Progenitor cell of endocrine pancreas (in vitro differentiated cells): ENCODE measurements at regions not wholly inside any gene's neighbourhood (a gene's known extent, or its start where the extent isn't known, plus 50 kb on each side); places are given as distances from the start of the nearest gene placed in this dataset.

Source experiments
- DNase-seq: peaks from one replicate; pipeline ENCODE4 v3.0.0; 2021; ENCODE audit warnings: low spot score; ENCODE audit not compliant: unreplicated experiment
- H3K27ac Mint-ChIP-seq: 2 replicates; pipeline ENCODE4 v1.8.0; 2021; ENCODE audit warnings: mild to moderate bottlenecking, moderate library complexity, mixed read lengths
- H3K27me3 Mint-ChIP-seq: 2 replicates; pipeline ENCODE4 v1.8.0; 2021; ENCODE audit warnings: mixed read lengths
- H3K36me3 Mint-ChIP-seq: 2 replicates; pipeline ENCODE4 v1.8.0; 2022; ENCODE audit warnings: mixed read lengths; ENCODE audit not compliant: insufficient read depth
- H3K4me1 Mint-ChIP-seq: 2 replicates; pipeline ENCODE4 v1.8.0; 2021; ENCODE audit warnings: low read depth, mixed read lengths
- H3K4me3 Mint-ChIP-seq: 2 replicates; pipeline ENCODE4 v1.8.0; 2021; ENCODE audit warnings: low read depth, mild to moderate bottlenecking, moderate library complexity, mixed read lengths
- H3K9me3 Mint-ChIP-seq: 2 replicates; pipeline ENCODE4 v1.8.0; 2021; ENCODE audit warnings: low read depth, mixed read lengths
- TF ChIP-seq, protein P1 (sequence below): fragments of 200-600 bp; sonication (generic); IDR thresholded peaks from one replicate; pipeline ENCODE4 v1.5.0; 2021; ENCODE audit warnings: antibody characterized with exemption, mild to moderate bottlenecking; ENCODE audit not compliant: unreplicated experiment

GRCh38 chr2:42864641-42865280 is 72.4 kb upstream of the HAAO start:
- Mint-ChIP-seq H3K4me3 (no peak overlapping the region), H3K4me1 (peaks cover 3% of the 10 kb centered on the region), H3K36me3 (peaks cover 5% of the 10 kb centered on the region), H3K27ac (no peak overlapping the region), H3K9me3 (peaks cover 11% of the 10 kb centered on the region), H3K27me3 (no peaks in the 10 kb centered on the region)
- no peak for DNase-seq
- TF ChIP-seq, protein P1, sequence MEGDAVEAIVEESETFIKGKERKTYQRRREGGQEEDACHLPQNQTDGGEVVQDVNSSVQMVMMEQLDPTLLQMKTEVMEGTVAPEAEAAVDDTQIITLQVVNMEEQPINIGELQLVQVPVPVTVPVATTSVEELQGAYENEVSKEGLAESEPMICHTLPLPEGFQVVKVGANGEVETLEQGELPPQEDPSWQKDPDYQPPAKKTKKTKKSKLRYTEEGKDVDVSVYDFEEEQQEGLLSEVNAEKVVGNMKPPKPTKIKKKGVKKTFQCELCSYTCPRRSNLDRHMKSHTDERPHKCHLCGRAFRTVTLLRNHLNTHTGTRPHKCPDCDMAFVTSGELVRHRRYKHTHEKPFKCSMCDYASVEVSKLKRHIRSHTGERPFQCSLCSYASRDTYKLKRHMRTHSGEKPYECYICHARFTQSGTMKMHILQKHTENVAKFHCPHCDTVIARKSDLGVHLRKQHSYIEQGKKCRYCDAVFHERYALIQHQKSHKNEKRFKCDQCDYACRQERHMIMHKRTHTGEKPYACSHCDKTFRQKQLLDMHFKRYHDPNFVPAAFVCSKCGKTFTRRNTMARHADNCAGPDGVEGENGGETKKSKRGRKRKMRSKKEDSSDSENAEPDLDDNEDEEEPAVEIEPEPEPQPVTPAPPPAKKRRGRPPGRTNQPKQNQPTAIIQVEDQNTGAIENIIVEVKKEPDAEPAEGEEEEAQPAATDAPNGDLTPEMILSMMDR: no peak

- Mint-ChIP-seq H3K4me1 (peaks cover 4% of the 10 kb centered on the region), H3K4me3 (no peak overlapping the region)
- TF ChIP-seq, protein P1: no peak
Measured at GRCh38 chr2:42864222-42864621, 71.8 kb upstream of the HAAO start.

DNA sequence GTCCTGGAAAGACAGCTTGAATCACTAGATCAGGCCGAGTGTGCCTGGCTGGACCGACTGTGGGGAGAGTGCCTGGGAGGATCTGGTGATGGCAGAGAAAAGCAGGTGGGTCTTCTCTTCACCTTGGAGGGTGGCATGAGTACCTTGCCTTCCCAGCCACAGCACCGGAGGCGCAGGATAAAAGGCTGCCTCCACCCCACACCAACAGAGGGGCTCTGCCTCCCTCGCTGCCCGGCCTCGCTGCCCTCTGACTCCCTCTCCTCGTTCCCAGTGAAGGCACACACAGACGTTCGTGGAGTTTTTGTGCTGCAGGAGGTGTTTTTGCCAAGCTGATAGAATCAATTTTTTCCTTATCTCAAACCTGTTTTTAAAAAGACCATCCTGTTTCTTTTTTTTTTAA is 71.4 kb upstream of the HAAO start:
- Mint-ChIP-seq H3K4me1 (peaks cover 6% of the 10 kb centered on the region), H3K36me3 (peaks cover 1% of the 10 kb centered on the region), H3K27ac (no peak overlapping the region), H3K9me3 (peaks cover 3% of the 10 kb centered on the region), H3K4me3 (no peak overlapping the region), H3K27me3 (no peaks in the 10 kb centered on the region)
- no peak for DNase-seq
- TF ChIP-seq, protein P1: no peak

More at GRCh38 chr2:42864222-42864621, 71.8 kb upstream of the HAAO start:
- Mint-ChIP-seq H3K27ac (no peak overlapping the region), H3K27me3 (no peaks in the 10 kb centered on the region), H3K36me3 (peaks cover 5% of the 10 kb centered on the region), H3K9me3 (peaks cover 8% of the 10 kb centered on the region)
- DNase-seq: no peak

DNA sequence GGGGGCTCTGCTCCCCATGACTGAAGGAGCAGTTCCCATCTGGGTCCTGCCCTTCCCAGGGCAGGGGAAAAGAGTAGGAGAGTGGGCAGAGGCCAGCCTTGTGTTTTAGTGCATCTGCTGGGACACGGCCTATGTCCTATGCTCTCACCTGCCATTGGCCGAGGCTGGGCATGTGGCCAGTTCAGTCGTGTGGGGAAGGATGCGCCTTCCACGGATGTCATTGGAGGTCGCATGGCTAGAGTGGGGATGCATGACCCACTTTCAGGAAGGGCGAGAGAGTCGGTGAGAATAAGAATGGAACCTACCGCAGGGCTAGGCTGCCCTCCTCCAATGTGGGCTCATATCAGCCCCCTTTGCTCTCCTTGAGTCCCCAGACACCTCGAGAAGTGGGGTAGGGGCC is 70.9 kb upstream of the HAAO start:
- H3K9me3 Mint-ChIP-seq: no peaks in the 10 kb centered on the region
- no peak overlapping the region for H3K4me3 Mint-ChIP-seq
- no peaks in the 10 kb centered on the region for H3K36me3 Mint-ChIP-seq
- no peak for DNase-seq
- no peak overlapping the region for H3K27ac Mint-ChIP-seq
- TF ChIP-seq, protein P1: no peak
- H3K27me3 Mint-ChIP-seq: no peaks in the 10 kb centered on the region
- peaks cover 6% of the 10 kb centered on the region for H3K4me1 Mint-ChIP-seq

GRCh38 chr2:42862669-42863185 is 70.3 kb upstream of the HAAO start:
- no peaks in the 10 kb centered on the region for H3K9me3 Mint-ChIP-seq

More at GRCh38 chr2:42862669-42863185, 70.3 kb upstream of the HAAO start:
- TF ChIP-seq, protein P1: no peak
- H3K27ac Mint-ChIP-seq: peak overlapping the region; percentile 67
- no peak for DNase-seq
- H3K4me3 Mint-ChIP-seq: no peak overlapping the region
- H3K4me1 Mint-ChIP-seq: peaks cover 6% of the 10 kb centered on the region
- H3K27me3 Mint-ChIP-seq: no peaks in the 10 kb centered on the region
- no peaks in the 10 kb centered on the region for H3K36me3 Mint-ChIP-seq
